Parathyroid adenoma (tissue), 2 donors: ENCODE measurements at regions not wholly inside any gene's neighbourhood (a gene's known extent, or its start where the extent isn't known, plus 50 kb on each side); places are given as distances from the start of the nearest gene placed in this dataset.
A peak's percentile ranks its signal among the peaks of the same experiment; 100 is the strongest.

ENCODE experiments used
- H2AFZ ChIP-seq: fragments of 300-600 bp; sonication (generic); one replicate; pipeline ENCODE4 v1.7.0; 2017; ENCODE audit warnings: antibody characterized with exemption, mild to moderate bottlenecking
- H3K27ac ChIP-seq: fragments of 300-600 bp; sonication (generic); one replicate; pipeline ENCODE4 v1.7.0; 2017
- H3K27me3 ChIP-seq: fragments of 300-600 bp; sonication (generic); one replicate; pipeline ENCODE4 v1.7.0; 2017; ENCODE audit warnings: low read length; ENCODE audit not compliant: control insufficient read depth, insufficient read depth
- H3K36me3 ChIP-seq: fragments of 300-600 bp; sonication (generic); one replicate; pipeline ENCODE4 v1.7.0; 2017; ENCODE audit warnings: low read length; ENCODE audit not compliant: control insufficient read depth, insufficient read depth
- H3K4me1 ChIP-seq: fragments of 300-600 bp; sonication (generic); one replicate; pipeline ENCODE4 v1.7.0; 2017; ENCODE audit warnings: control low read depth
- H3K4me2 ChIP-seq: fragments of 300-600 bp; sonication (generic); one replicate; pipeline ENCODE4 v1.7.0; 2017; ENCODE audit warnings: low read length
- H3K4me3 ChIP-seq: fragments of 300-600 bp; sonication (generic); one replicate; pipeline ENCODE4 v1.7.0; 2017; ENCODE audit warnings: low read depth, low read length
- H3K79me2 ChIP-seq: fragments of 300-600 bp; sonication (generic); one replicate; pipeline ENCODE4 v1.7.0; 2017; ENCODE audit warnings: control low read depth
- H3K9ac ChIP-seq: fragments of 300-600 bp; sonication (generic); one replicate; pipeline ENCODE4 v1.7.0; 2017; ENCODE audit warnings: mild to moderate bottlenecking
- H3K9me3 ChIP-seq: fragments of 300-600 bp; sonication (generic); one replicate; pipeline ENCODE4 v1.7.0; 2017; ENCODE audit warnings: low read length; ENCODE audit not compliant: control insufficient read depth
- TF ChIP-seq, protein P1 (sequence below): fragments of 300-600 bp; sonication (generic); IDR thresholded peaks from one replicate; pipeline ENCODE4 v1.7.0; 2017; ENCODE audit warnings: antibody characterized with exemption, mild to moderate bottlenecking
- donor health status: primary hyperparathyroidism.

DNA sequence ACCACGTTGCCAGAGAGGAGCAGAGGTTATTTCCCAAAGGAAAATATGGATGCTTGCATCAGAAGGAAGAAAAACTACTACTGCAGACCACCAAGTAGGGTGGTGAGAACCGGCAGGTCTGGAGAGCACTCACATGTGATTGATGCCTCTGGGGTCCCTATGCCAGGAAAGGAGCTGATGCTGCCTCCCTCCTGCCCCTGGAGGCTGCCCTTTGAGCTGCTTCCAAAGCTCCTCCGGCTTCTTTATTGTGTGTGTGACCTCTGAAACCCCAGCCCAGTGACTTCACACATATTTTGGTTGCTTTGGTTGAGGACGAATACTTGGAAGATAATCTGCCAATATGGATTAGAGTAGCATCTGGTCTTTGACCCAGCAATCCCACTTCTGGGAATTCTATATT lies 133.4 kb downstream of the AACS start:
- H3K9ac ChIP-seq = no peak overlapping the region
- H3K36me3 ChIP-seq = no peaks in the 10 kb centered on the region
- no peaks in the 10 kb centered on the region for H3K27me3 ChIP-seq
- no peak overlapping the region for H3K4me3 ChIP-seq
- no peak overlapping the region for H2AFZ ChIP-seq
- H3K9me3 ChIP-seq = no peaks in the 10 kb centered on the region
- no peak overlapping the region for H3K27ac ChIP-seq
- H3K79me2 ChIP-seq = no peaks in the 10 kb centered on the region
- no peak overlapping the region for H3K4me2 ChIP-seq
- TF ChIP-seq, protein P1, sequence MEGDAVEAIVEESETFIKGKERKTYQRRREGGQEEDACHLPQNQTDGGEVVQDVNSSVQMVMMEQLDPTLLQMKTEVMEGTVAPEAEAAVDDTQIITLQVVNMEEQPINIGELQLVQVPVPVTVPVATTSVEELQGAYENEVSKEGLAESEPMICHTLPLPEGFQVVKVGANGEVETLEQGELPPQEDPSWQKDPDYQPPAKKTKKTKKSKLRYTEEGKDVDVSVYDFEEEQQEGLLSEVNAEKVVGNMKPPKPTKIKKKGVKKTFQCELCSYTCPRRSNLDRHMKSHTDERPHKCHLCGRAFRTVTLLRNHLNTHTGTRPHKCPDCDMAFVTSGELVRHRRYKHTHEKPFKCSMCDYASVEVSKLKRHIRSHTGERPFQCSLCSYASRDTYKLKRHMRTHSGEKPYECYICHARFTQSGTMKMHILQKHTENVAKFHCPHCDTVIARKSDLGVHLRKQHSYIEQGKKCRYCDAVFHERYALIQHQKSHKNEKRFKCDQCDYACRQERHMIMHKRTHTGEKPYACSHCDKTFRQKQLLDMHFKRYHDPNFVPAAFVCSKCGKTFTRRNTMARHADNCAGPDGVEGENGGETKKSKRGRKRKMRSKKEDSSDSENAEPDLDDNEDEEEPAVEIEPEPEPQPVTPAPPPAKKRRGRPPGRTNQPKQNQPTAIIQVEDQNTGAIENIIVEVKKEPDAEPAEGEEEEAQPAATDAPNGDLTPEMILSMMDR = no peak
- no peaks in the 10 kb centered on the region for H3K4me1 ChIP-seq

DNA sequence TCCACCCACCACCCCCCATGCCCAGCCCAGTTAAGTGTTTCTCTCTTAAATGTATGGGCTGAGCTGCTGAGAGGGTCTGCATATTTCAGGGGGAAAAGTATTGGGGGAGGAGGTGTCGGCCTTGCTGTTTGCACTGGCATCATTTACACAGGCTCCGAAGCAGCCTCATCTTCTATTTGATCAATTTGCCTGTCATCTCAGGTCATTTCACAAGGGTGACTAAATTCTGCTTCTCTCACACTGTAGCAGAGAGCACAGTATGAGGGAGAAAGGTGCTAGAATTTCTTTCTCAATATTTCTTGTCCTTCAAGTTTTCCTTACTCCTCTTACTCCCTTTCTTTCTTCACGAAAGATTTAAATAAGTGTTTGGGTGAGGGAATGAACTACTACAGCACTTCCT lies 135.9 kb downstream of the AACS start:
- Histone ChIP-seq H2AFZ (no peak overlapping the region), H3K27ac (no peak overlapping the region), H3K36me3 (no peaks in the 10 kb centered on the region), H3K9me3 (no peaks in the 10 kb centered on the region), H3K9ac (no peak overlapping the region), H3K4me2 (no peak overlapping the region), H3K4me3 (no peak overlapping the region), H3K27me3 (no peaks in the 10 kb centered on the region), H3K4me1 (no peaks in the 10 kb centered on the region), H3K79me2 (no peaks in the 10 kb centered on the region)
- TF ChIP-seq, protein P1 = no peak

DNA sequence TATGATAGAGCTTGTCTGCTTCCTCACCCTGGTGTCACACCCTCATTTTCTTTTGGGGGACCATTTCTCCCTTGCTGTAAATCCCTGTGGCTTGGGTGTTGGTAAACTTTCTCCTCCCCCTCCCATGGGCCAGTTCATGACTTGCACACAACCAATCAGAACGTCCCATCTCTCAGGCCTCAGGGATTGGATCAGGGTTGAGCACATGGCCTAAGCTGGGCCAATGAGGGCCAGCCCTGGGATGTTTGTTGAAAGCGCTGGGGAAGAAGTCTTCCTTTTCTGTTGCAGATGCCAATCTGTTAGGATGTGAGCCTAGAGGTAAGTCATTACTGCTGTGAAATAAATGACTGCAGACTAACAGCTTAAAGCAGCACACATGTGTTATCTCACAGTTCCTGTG lies 136.7 kb downstream of the AACS start:
- H3K4me3 ChIP-seq = no peak overlapping the region
- no peaks in the 10 kb centered on the region for H3K4me1 ChIP-seq
- no peak overlapping the region for H3K27ac ChIP-seq
- no peaks in the 10 kb centered on the region for H3K36me3 ChIP-seq
- no peaks in the 10 kb centered on the region for H3K27me3 ChIP-seq
- no peaks in the 10 kb centered on the region for H3K9me3 ChIP-seq
- TF ChIP-seq, protein P1 = no peak
- H3K79me2 ChIP-seq = no peaks in the 10 kb centered on the region
- no peak overlapping the region for H3K4me2 ChIP-seq
- no peak overlapping the region for H2AFZ ChIP-seq
- no peak overlapping the region for H3K9ac ChIP-seq

DNA sequence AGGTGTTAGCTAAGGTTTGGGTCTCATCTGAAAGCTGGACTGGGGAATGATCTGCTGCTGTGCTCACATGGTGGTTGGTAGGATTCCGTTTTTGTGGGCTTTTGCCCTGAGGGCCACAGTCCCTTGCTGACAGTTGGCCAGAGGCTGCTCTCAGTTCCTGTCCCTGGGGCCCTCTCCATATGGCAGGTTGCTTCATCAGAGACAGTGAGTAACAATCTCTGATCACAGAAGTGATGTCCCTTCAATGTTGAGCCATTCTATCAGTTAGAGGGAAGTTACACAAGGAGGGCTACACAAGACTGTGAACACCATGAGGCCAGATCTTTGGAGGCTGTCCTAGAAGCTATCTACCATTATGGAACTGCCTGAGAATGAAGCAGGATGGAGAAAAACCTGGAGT lies 137.2 kb downstream of the AACS start:
- no peak overlapping the region for H3K4me2 ChIP-seq

DNA sequence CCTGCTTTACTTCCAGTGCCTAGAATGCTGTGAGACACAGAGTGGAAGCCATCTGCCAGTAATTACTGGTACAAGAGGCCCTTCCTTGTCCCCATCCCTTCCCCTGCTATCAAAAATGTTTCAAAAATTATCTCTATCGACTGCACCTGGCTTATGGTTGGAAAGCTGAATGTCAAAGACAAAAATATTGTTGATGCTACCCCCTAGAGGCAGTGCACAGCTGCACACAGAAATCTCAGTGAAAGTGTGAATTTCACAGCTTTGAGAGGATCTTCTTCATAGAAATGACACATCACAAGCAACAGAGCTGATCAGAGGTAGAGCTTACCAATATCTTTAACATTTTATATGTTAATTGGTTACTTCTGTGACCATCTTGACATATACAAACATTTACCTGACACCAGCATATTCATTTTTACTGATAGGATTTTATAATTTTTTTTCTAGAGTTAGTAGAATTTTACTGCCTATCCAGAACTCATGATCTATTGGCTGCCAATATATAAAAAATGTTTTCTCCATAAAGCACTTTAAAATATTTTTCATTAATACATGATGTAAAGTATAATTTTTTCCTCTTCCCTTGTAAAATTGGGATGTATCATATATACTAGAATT lies 138.0 kb downstream of the AACS start:
- H2AFZ ChIP-seq = no peak overlapping the region
- no peak overlapping the region for H3K4me2 ChIP-seq
- no peak overlapping the region for H3K9ac ChIP-seq
- H3K9me3 ChIP-seq = no peaks in the 10 kb centered on the region
- H3K4me3 ChIP-seq = no peak overlapping the region
- H3K36me3 ChIP-seq = no peaks in the 10 kb centered on the region
- no peaks in the 10 kb centered on the region for H3K4me1 ChIP-seq
- TF ChIP-seq, protein P1 = peak; percentile 46
- H3K79me2 ChIP-seq = no peaks in the 10 kb centered on the region
- H3K27ac ChIP-seq = no peak overlapping the region
- H3K27me3 ChIP-seq = no peaks in the 10 kb centered on the region

More for the DNA sequence above, 137.2 kb downstream of the AACS start:
- TF ChIP-seq, protein P1 = no peak
- no peak overlapping the region for H3K4me3 ChIP-seq
- no peak overlapping the region for H3K9ac ChIP-seq
- H3K9me3 ChIP-seq = no peaks in the 10 kb centered on the region
- no peaks in the 10 kb centered on the region for H3K79me2 ChIP-seq
- H3K4me1 ChIP-seq = no peaks in the 10 kb centered on the region
- no peak overlapping the region for H2AFZ ChIP-seq
- no peak overlapping the region for H3K27ac ChIP-seq
- no peaks in the 10 kb centered on the region for H3K27me3 ChIP-seq
- no peaks in the 10 kb centered on the region for H3K36me3 ChIP-seq
